HG03159 (cell line): ENCODE measurements at regions not wholly inside any gene's neighbourhood (a gene's known extent, or its start where the extent isn't known, plus 50 kb on each side); places are given as distances from the start of the nearest gene placed in this dataset.

ENCODE experiments used
- ATAC-seq: cut with Tn5 transposase; IDR thresholded peaks from one replicate; pipeline ENCODE4 v1.9.1; 2021; ENCODE audit warnings: mild to moderate bottlenecking, moderate library complexity; ENCODE audit not compliant: unreplicated experiment

GRCh38 chr20:4601630-4602296, 84.5 kb upstream of the PRNP start:
- no peak for ATAC-seq

GRCh38 chr20:4600308-4601014, 85.8 kb upstream of the PRNP start:
- ATAC-seq, result no peak

GRCh38 chr20:4597215-4597614, 89.0 kb upstream of the PRNP start:
- ATAC-seq, result no peak

GRCh38 chr20:4593149-4593525, 93.1 kb upstream of the PRNP start:
- ATAC-seq, result no peak

- ATAC-seq, result peak; percentile 63
Observed at GRCh38 chr20:4592316-4593148, 93.7 kb upstream of the PRNP start.

- no peak for ATAC-seq
Observed at GRCh38 chr20:4591975-4592315, 94.3 kb upstream of the PRNP start.

- ATAC-seq, result no peak
Observed at GRCh38 chr20:4585758-4586157, 100.5 kb upstream of the PRNP start.

- ATAC-seq, result no peak
Observed at GRCh38 chr20:4585104-4585753, 101.0 kb upstream of the PRNP start.

- no peak for ATAC-seq
Observed at GRCh38 chr20:4584510-4584909, 101.7 kb upstream of the PRNP start.

GRCh38 chr20:4581838-4582237, 104.4 kb upstream of the PRNP start:
- no peak for ATAC-seq

GRCh38 chr20:4578375-4578774, 107.9 kb upstream of the PRNP start:
- ATAC-seq, result no peak

GRCh38 chr20:4574356-4574690, 111.9 kb upstream of the PRNP start:
- ATAC-seq, result no peak

- no peak for ATAC-seq
Observed at GRCh38 chr20:4573564-4574355, 112.5 kb upstream of the PRNP start.

GRCh38 chr20:4571759-4572531, 114.3 kb upstream of the PRNP start:
- ATAC-seq, result no peak

GRCh38 chr20:4569865-4570264, 116.4 kb upstream of the PRNP start:
- no peak for ATAC-seq

GRCh38 chr20:4569092-4569491, 117.2 kb upstream of the PRNP start:
- ATAC-seq, result no peak

- ATAC-seq, result no peak
Observed at GRCh38 chr20:4568361-4568959, 117.8 kb upstream of the PRNP start.

GRCh38 chr20:4567170-4567569, 119.1 kb upstream of the PRNP start:
- ATAC-seq, result no peak

GRCh38 chr20:4563534-4563933, 122.7 kb upstream of the PRNP start:
- no peak for ATAC-seq

- ATAC-seq, result no peak
Observed at GRCh38 chr20:4563031-4563430, 123.2 kb upstream of the PRNP start.
